Aorta (tissue), 5 donors: ENCODE measurements at regions not wholly inside any gene's neighbourhood (a gene's known extent, or its start where the extent isn't known, plus 50 kb on each side); places are given as distances from the start of the nearest gene placed in this dataset.

Source experiments
- ATAC-seq: fragments of 200-7000 bp; cut with Tn5 transposase; one replicate; pipeline ENCODE4 v1.9.1; 2022; ENCODE audit warnings: moderate library complexity; ENCODE audit not compliant: low FRiP score
- DNase-seq, 2 donors: peaks; one replicate each; pipeline ENCODE4 v3.0.0-alpha.2; 2020
- H3K27ac ChIP-seq, 2 donors: one replicate each; pipeline ENCODE4 v1.5.1; 2013; ENCODE audit warnings: low read length in 2 of 2, mild to moderate bottlenecking in 2 of 2, moderate library complexity in 2 of 2, control low read depth in 1 of 2, inconsistent platforms in 1 of 2, low read depth in 1 of 2
- H3K27me3 ChIP-seq, 2 donors: one replicate each; pipeline ENCODE4 v1.6.1; 2013; ENCODE audit warnings: control low read depth in 1 of 2, low read length in 1 of 2, mild to moderate bottlenecking in 1 of 2, moderate library complexity in 1 of 2; ENCODE audit not compliant: insufficient read depth in 2 of 2, control insufficient read depth in 1 of 2
- H3K36me3 ChIP-seq, 2 donors: one replicate each; pipeline ENCODE4 v1.6.1; 2013; ENCODE audit warnings: control low read depth in 1 of 2, low read length in 1 of 2, mild to moderate bottlenecking in 1 of 2; ENCODE audit not compliant: insufficient read depth in 2 of 2, control insufficient read depth in 1 of 2
- H3K4me1 ChIP-seq, 2 donors: one replicate each; pipeline ENCODE4 v1.6.1; 2013; ENCODE audit warnings: low read length in 2 of 2, control low read depth in 1 of 2, mild to moderate bottlenecking in 1 of 2, moderate library complexity in 1 of 2; ENCODE audit not compliant: insufficient read depth in 2 of 2, control insufficient read depth in 1 of 2
- H3K4me3 ChIP-seq, 2 donors: one replicate each; pipeline ENCODE4 v1.5.1; 2013; ENCODE audit warnings: low read length in 2 of 2, control low read depth in 1 of 2, mild to moderate bottlenecking in 1 of 2
- H3K9me3 ChIP-seq: one replicate; pipeline ENCODE4 v1.6.1; 2013; ENCODE audit warnings: mild to moderate bottlenecking, low read length; ENCODE audit not compliant: control insufficient read depth
- WGBS, 2 donors: extraction: QIAGEN DNeasy Blood & Tissue Kit; methylation state at CpG; one replicate each; pipeline ENCODE4 v1.1.7; 2013; 5-methylcytosine and 5-hydroxymethylcytosine counted together
- intact Hi-C, 2 donors: fragments of 100-400 bp; cut with DNase I; formaldehyde crosslinking; loops; one replicate each; pipeline versions ENCODE4 v1.14.2 to v1.15.0; 2022
- donor health status: healthy with polysubstance abuse.
- donor health status: Bipolar disorder and iron deficiency.
- donor health status: DM: no; HTN: no; CAD: no.
- donor health status: DM: no; HTN: no; CAD: no.
- donor health status: DM: yes; HTN: yes; CAD: no.

DNA sequence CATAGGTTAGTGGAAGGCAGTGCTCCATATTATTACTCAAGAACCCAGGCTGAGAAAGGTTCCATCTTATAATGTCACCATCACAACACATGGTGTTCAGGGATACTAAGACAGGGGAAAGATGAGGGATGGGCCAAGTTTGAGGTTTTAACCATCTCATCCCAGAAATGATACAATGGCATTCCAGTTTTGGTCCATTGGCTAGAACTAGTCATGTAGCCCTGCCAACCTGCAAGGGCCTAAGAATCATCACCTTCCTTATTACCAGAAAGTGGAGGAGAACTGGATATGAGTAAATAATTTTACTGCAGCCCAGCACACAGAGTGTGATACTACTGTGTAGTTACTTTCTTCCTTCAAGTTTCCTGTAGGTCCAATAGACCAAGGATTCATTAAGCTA lies 144.5 kb upstream of the ABCA1 start:
- Histone ChIP-seq H3K4me1 (no peaks in the 10 kb centered on the region), H3K27ac (no peak overlapping the region), H3K4me3 (no peak overlapping the region), H3K9me3 (no peaks in the 10 kb centered on the region), H3K27me3 (no peaks in the 10 kb centered on the region), H3K36me3 (no peaks in the 10 kb centered on the region)
- DNase-seq (no peak), ATAC-seq (no peak)
- intact Hi-C loops = no loop called here

DNA sequence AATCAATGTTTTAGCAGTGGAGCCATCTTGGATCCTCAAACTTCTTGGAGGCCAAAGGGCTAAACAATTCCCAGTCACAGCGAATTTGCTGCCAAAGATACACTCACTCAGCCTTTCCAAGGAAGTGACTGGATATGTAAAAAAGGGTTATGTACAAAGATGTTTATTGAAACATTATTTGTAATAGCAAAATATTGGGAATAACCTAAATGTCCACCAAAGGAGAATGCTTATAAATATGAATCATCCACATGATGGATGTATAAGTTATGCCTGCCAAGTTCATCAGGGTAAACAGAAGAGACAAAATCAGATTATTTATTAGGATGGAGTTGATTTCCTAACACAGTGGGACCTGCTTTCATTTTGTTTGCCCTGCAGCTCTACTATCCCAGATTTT lies 145.2 kb upstream of the ABCA1 start:
- no peak overlapping the region for H3K4me3 ChIP-seq
- no peaks in the 10 kb centered on the region for H3K4me1 ChIP-seq
- intact Hi-C loops = no loop called here
- ATAC-seq (peak; percentile 54), DNase-seq (no peak)
- no peaks in the 10 kb centered on the region for H3K9me3 ChIP-seq
- H3K36me3 ChIP-seq = no peaks in the 10 kb centered on the region
- WGBS, 2 donors = 74 to 83% methylated on average over 1 of the region's 1 CpG
- H3K27ac ChIP-seq = no peak overlapping the region
- H3K27me3 ChIP-seq = no peaks in the 10 kb centered on the region

DNA sequence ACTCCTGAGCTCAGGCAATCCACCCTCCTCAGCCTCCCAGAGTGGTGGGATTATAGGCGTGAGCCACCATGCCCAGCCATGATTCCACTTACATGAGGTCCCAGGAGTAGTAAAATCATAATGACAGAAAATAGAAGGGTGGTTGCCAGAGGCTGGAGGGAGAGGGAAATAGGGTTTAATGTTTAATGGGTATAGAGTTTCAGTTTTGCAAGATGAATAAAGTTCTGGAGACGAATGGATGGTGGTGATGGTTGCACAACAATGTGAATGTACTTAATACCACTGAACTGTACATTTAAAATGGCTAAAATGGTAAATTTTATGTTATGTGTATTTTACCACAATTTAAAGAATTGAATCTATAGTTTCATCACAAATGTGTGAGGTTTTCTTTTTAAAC lies 146.5 kb upstream of the ABCA1 start:
- intact Hi-C loops = no loop called here
- H3K4me3 ChIP-seq = no peak overlapping the region
- no peaks in the 10 kb centered on the region for H3K36me3 ChIP-seq
- H3K27me3 ChIP-seq = no peaks in the 10 kb centered on the region
- H3K27ac ChIP-seq = no peak overlapping the region
- no peak for DNase-seq
- no peaks in the 10 kb centered on the region for H3K9me3 ChIP-seq
- no peaks in the 10 kb centered on the region for H3K4me1 ChIP-seq
- no peak for ATAC-seq
- WGBS, 2 donors = 87 to 94% methylated on average over 2 of the region's 2 CpGs

DNA sequence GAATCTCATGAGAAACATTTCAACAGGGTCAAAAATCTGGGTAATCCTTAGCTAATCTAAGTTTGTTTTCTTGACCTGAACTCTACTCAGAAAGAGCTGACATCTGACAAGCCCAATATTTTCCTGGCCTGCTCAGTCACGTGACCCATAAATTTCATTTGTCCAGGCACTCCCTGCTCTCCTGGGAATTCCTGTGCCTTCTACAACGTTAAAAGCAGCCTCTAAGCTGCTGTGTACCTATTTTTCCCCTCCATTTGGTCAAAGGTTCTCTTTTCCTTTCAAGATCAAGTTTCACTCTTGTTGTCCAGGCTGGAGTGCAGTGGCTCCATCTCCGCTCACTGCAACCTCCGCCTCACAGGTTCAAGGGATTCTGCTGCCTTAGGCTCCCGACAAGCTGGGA lies 148.8 kb upstream of the ABCA1 start:
- no peaks in the 10 kb centered on the region for H3K9me3 ChIP-seq
- DNase-seq (no peak), ATAC-seq (no peak)
- H3K4me3 ChIP-seq = no peak overlapping the region
- no peaks in the 10 kb centered on the region for H3K36me3 ChIP-seq
- H3K27me3 ChIP-seq = no peaks in the 10 kb centered on the region
- intact Hi-C loops = no loop called here
- no peak overlapping the region for H3K27ac ChIP-seq
- 50 to 58% methylated on average over 5 of the region's 5 CpGs for WGBS, 2 donors
- no peaks in the 10 kb centered on the region for H3K4me1 ChIP-seq

DNA sequence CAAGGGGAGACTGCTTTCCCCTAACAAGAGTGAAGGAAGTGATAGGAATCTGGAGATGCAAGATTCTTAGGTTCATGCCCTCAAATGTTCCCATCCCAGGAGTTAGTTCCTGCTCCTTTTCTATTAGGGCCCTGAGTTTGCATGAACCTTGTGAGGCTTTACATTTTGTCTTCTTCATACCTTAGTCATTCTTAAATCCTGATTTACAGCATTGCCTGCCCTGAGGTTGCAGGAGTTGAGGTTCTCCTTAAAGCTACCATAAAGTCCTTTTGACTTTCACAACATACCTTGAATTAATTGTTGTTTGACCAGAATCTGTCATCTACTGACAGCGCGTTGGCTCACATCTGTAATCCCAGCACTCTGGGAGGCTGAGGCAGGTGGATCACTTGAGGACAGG lies 151.5 kb upstream of the ABCA1 start:
- H3K27me3 ChIP-seq = no peaks in the 10 kb centered on the region
- no peak overlapping the region for H3K4me3 ChIP-seq
- no peaks in the 10 kb centered on the region for H3K9me3 ChIP-seq
- no peak for DNase-seq
- intact Hi-C loops = no loop called here
- no peaks in the 10 kb centered on the region for H3K36me3 ChIP-seq
- no peaks in the 10 kb centered on the region for H3K4me1 ChIP-seq
- 92 to 98% methylated on average over 2 of the region's 2 CpGs for WGBS, 2 donors
- no peak overlapping the region for H3K27ac ChIP-seq
- ATAC-seq = no peak

DNA sequence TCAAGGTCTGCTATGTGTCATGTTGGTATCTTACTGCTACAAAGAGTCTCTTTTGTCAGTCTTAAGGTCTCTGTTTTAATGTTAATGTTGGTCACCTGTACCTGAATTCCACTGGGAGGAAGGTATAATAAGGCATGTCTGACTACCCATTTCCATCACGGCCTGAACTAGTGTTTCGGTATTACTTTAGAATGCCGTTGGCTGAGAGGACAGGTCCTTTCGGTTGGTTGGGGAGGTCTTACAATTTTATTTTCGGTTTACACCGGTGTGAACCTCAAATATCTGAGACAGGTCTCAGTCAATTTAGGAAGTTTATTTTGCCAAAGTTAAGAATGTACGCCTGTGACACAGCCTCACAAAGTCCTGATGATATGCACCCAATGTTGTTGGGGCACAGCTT lies 154.9 kb upstream of the ABCA1 start:
- DNase-seq = no peak
- H3K36me3 ChIP-seq = no peaks in the 10 kb centered on the region
- H3K27me3 ChIP-seq = no peaks in the 10 kb centered on the region
- H3K4me3 ChIP-seq = no peak overlapping the region
- H3K9me3 ChIP-seq = no peaks in the 10 kb centered on the region
- no peak overlapping the region for H3K27ac ChIP-seq
- 73 to 80% methylated on average over 7 of the region's 7 CpGs for WGBS, 2 donors
- no peak for ATAC-seq
- H3K4me1 ChIP-seq = no peaks in the 10 kb centered on the region
- intact Hi-C loops = no loop called here

DNA sequence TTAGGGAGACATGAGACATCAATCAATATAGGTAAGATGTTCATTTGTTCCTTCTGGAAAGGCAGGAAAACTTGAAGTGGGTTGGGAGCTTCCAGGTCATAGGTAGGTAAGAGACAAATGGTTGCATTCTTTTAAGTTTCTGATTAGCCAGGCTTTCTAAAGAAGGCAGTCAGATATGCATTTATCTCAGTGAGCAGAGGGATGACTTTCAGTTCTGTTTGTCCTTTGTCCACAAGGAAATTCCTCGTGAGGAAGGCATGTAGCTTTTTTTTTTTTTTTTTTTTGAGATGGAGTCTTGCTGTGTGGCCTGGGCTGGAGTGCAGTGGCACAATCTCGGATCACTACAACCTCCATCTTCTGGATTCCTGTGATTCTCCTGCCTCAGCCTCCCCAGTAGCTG lies 155.3 kb upstream of the ABCA1 start:
- no peak overlapping the region for H3K27ac ChIP-seq
- H3K4me3 ChIP-seq = no peak overlapping the region
- H3K4me1 ChIP-seq = no peaks in the 10 kb centered on the region
- WGBS, 2 donors = 49 to 68% methylated on average over 2 of the region's 2 CpGs
- no peaks in the 10 kb centered on the region for H3K36me3 ChIP-seq
- H3K9me3 ChIP-seq = no peaks in the 10 kb centered on the region
- DNase-seq (no peak), ATAC-seq (no peak)
- intact Hi-C loops = no loop called here
- no peaks in the 10 kb centered on the region for H3K27me3 ChIP-seq

DNA sequence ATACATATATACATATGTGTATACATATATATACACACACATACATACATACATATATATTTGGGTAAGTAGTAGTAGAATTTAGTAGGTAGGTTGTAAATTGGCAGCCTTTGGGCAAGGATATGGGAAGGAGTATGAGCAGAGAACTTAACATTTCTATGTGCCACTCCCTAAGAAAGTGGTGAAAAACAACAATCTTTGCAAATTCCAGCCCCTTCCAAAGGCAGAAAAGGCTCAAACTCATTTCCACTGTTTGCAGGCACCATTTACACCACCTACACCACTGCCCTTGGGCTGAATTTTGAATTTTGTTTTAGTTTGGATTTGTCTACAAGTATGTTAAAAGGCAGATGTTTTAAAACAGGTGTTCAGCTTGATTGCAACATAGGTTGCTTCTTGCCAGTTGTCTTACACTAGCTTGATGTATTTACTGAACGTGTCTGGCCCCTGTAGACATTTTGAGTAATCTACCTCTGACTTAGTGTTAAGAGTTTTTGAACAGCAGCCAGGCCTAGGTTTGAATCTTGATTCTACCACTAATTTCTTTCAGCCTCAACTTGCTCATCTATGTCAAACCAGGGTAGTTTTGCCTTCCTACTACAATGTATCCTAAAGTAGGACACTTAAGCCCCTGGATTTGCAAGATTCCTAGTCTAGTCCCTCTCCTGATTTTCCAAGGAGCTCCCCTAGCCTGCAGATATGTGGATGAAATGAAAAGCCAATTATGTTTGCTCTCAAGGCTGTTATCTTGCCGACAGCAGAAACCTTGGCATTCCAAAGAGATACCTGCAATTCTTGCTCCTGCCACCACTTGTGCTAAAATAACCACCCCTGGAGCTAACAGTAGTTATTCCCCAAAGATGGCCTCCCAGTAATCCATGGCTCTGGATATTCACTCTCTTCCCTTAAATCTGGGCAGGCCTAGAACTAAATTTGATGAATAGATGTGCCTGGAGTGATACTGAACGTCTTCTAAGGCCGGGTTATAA lies 156.2 kb upstream of the SLC44A1 start:
- H3K27me3 ChIP-seq = no peaks in the 10 kb centered on the region
- no peaks in the 10 kb centered on the region for H3K9me3 ChIP-seq
- no peak for DNase-seq
- WGBS, 2 donors = 65 to 76% methylated on average over 4 of the region's 4 CpGs
- intact Hi-C loops = no loop called here
- no peak for ATAC-seq
- no peaks in the 10 kb centered on the region for H3K4me1 ChIP-seq
- H3K36me3 ChIP-seq = no peaks in the 10 kb centered on the region
- no peak overlapping the region for H3K27ac ChIP-seq
- no peak overlapping the region for H3K4me3 ChIP-seq

DNA sequence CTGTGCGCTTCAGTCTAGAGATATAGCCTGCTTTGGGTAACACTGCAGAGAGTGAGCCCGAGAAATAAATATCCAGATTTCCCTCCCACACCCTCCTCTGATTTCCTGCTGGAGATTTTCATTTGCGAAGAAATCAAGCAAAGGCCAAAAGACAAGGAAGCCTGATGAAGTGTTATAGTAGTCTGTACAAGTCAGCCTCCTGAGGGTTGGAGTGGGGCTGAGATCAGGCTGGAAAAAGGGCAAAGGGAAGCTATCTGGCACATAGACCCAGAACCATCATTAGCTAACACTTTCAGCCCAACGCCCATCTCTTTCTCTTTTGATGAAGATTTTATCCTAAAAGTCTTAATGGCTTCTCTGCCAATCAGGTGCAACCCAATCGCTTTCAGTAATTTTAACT lies 154.6 kb upstream of the SLC44A1 start:
- DNase-seq (no peak), ATAC-seq (no peak)
- H3K9me3 ChIP-seq = no peaks in the 10 kb centered on the region
- H3K36me3 ChIP-seq = no peaks in the 10 kb centered on the region
- no peak overlapping the region for H3K4me3 ChIP-seq
- H3K27me3 ChIP-seq = no peaks in the 10 kb centered on the region
- WGBS, 2 donors = 81 to 88% methylated on average over 5 of the region's 5 CpGs
- H3K27ac ChIP-seq = no peak overlapping the region
- intact Hi-C loops = no loop called here
- no peaks in the 10 kb centered on the region for H3K4me1 ChIP-seq
